Testis (tissue), 2 donors: ENCODE measurements at regions not wholly inside any gene's neighbourhood (a gene's known extent, or its start where the extent isn't known, plus 50 kb on each side); places are given as distances from the start of the nearest gene placed in this dataset.
"Not testable (repeated sequence)": the region's sequence is repeated elsewhere in the genome, so short reads cannot be mapped to it uniquely, and the experiment has no call there.

Source experiments
- CTCF ChIP-seq, 3 experiments: fragments of 450-650 bp in 2 of 3; fragments of 200-600 bp in 1 of 3; sonication (generic) in 1 of 3; IDR thresholded peaks; one replicate each; pipeline ENCODE4 v1.5.1; 2016 to 2019; ENCODE audit warnings: antibody characterized with exemption in 3 of 3, mild to moderate bottlenecking in 2 of 3, moderate library complexity in 1 of 3
- POLR2A ChIP-seq: fragments of 450-650 bp; IDR thresholded peaks from one replicate; pipeline ENCODE4 v1.6.1; 2017; ENCODE audit warnings: antibody characterized with exemption, mild to moderate bottlenecking, moderate library complexity

DNA sequence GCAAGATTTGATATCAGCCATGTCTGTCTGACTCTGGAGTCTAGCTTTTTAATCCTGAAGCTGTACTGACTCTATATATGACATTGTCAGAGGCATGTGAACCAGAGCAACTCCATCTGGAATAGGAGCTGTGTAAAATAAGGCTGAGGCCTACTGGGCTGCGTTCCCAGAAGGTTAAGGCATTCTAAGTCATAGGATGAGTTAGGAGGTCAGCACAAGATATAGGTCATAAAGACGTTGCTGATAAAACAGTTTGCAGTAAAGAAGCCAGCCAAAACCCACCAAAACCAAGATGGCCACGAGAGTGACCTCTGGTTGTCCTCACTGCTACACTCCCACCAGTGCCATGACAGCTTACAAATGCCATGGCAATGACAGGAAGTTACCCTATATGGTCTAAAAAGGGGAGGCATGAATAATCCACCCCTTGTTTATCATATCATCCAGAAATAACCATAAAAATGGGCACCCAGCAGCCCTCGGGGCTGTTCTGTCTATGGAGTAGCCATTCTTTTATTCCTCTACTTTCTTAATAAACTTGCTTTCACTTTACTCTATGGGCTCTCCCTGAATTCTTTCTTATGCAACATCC, 172.7 kb upstream of the KRR1 start:
- not testable (repeated sequence) for TF ChIP-seq CTCF (IDR thresholded peaks at IDR 0.05); POLR2A
